GM12878 (cell line): ENCODE measurements at regions not wholly inside any gene's neighbourhood (a gene's known extent, or its start where the extent isn't known, plus 50 kb on each side); places are given as distances from the start of the nearest gene placed in this dataset.
A peak's percentile ranks its signal among the peaks of the same experiment; 100 is the strongest.

ENCODE experiments used
- ATAC-seq: fragments of 200-7000 bp; cut with Tn5 transposase; 3 replicates; pipeline ENCODE4 v1.9.1; 2020; ENCODE audit warnings: mild to moderate bottlenecking, moderate library complexity
- BruUV-seq: library from RNA; stranded (reverse); fragments of 400-500 nt; replicated peaks from 2 replicates; lab custom pipeline; 2021; lab: Mats Ljungman, UMichigan
- CTCF ChIA-PET: fragments of 300-600 bp; sonication (Branson Sonifier 250); formaldehyde crosslinking; extraction: SDS; loops from one replicate; lab custom pipeline; 2021; ENCODE audit warnings: inconsistent platforms; lab: Yijun Ruan, JAX
- POLR2A ChIA-PET: fragments of 350-600 bp; formaldehyde crosslinking; extraction: SDS; loops from one replicate; lab custom pipeline; 2021; ENCODE audit warnings: inconsistent platforms; lab: Charles Lee
- RAD21 ChIA-PET: fragments of 300-600 bp; sonication (Branson Sonifier 250); formaldehyde crosslinking; loops from one replicate; lab custom pipeline; 2023; ENCODE audit warnings: antibody characterized with exemption; ENCODE audit not compliant: unreplicated experiment; lab: Charles Lee
- SMC1A ChIA-PET: fragments of 300-600 bp; sonication (Branson Sonifier 250); formaldehyde crosslinking; loops from one replicate; lab custom pipeline; 2023; ENCODE audit not compliant: unreplicated experiment, uncharacterized antibody; lab: Charles Lee
- DNase-seq: peaks from one replicate; pipeline ENCODE4 v3.0.0-alpha.2; 2011; ENCODE audit warnings: low read depth, low spot score
- FAIRE-seq: peaks from 3 replicates; lab custom pipeline; 2011; peaks lifted over from hg19 to GRCh38; lab: Jason Lieb, UNC
- H2AFZ ChIP-seq: 2 replicates; pipeline ENCODE4 v1.6.0; 2011; ENCODE audit warnings: low read depth, low read length, control low read depth; ENCODE audit not compliant: control insufficient read depth
- H3K27ac ChIP-seq: 2 replicates; pipeline ENCODE4 v1.5.1; 2011; ENCODE audit warnings: control low read depth; ENCODE audit not compliant: control insufficient read depth, insufficient read depth
- H3K27me3 ChIP-seq, 2 experiments: replicated peaks in 1 of 2; 2 replicates each; pipeline versions ENCODE4 v1.6.0 to v1.6.1; 2011; ENCODE audit warnings: low read length in 1 of 2; ENCODE audit not compliant: control insufficient read depth in 2 of 2, insufficient read depth in 2 of 2
- H3K36me3 ChIP-seq, 2 experiments: 2 replicates each; pipeline ENCODE4 v1.5.1; 2011; ENCODE audit warnings: low read length in 1 of 2; ENCODE audit not compliant: control insufficient read depth in 2 of 2, insufficient read depth in 2 of 2
- H3K4me1 ChIP-seq: 2 replicates; pipeline ENCODE4 v1.6.1; 2011; ENCODE audit warnings: mild to moderate bottlenecking, low read length, moderate library complexity, mixed read lengths; ENCODE audit not compliant: control insufficient read depth, insufficient read depth
- H3K4me2 ChIP-seq: 2 replicates; pipeline ENCODE4 v1.6.0; 2011; ENCODE audit warnings: control low read depth; ENCODE audit not compliant: control insufficient read depth, insufficient read depth
- H3K4me3 ChIP-seq: fragments of 200-600 bp; sonication (generic); 2 replicates; pipeline ENCODE4 v1.5.1; 2016
- H3K79me2 ChIP-seq: 2 replicates; pipeline ENCODE4 v1.6.0; 2011; ENCODE audit warnings: low read length; ENCODE audit not compliant: control insufficient read depth, insufficient read depth
- H3K9ac ChIP-seq: 2 replicates; pipeline ENCODE4 v1.8.0; 2011; ENCODE audit warnings: low read length, control low read depth, mixed read lengths; ENCODE audit not compliant: control insufficient read depth, insufficient read depth
- H3K9me3 ChIP-seq: replicated peaks from 3 replicates; pipeline ENCODE4 v1.5.1; 2011; ENCODE audit warnings: mild to moderate bottlenecking, low read length; ENCODE audit not compliant: control insufficient read depth, insufficient read depth
- H4K20me1 ChIP-seq: 2 replicates; pipeline ENCODE4 v1.6.0; 2011; ENCODE audit not compliant: control insufficient read depth, insufficient read depth
- CHD4 ChIP-seq: fragments of 200-600 bp; sonication (generic); IDR thresholded peaks from 2 replicates; pipeline ENCODE4 v1.6.1; 2016; ENCODE audit warnings: mild to moderate bottlenecking
- CREM ChIP-seq: IDR thresholded peaks from 2 replicates; pipeline ENCODE4 v1.6.1; 2014; ENCODE audit warnings: antibody characterized with exemption, low read depth
- HDGF ChIP-seq: fragments of 450-650 bp; IDR thresholded peaks from 2 replicates; pipeline ENCODE4 v1.6.1; 2016; ENCODE audit warnings: antibody characterized with exemption
- MEF2B ChIP-seq: fragments of 450-650 bp; IDR thresholded peaks from 2 replicates; pipeline ENCODE4 v1.6.1; 2018; ENCODE audit warnings: mild to moderate bottlenecking, moderate library complexity; ENCODE audit not compliant: partially characterized antibody, poor library complexity, severe bottlenecking
- NFYA ChIP-seq: IDR thresholded peaks from 2 replicates; pipeline ENCODE4 v1.6.1; 2011; ENCODE audit warnings: low read depth, mild to moderate bottlenecking, low read length, improper control_type of control experiment, borderline replicate concordance
- NR2F1 ChIP-seq: fragments of 450-650 bp; conservative IDR thresholded peaks from 2 replicates; pipeline ENCODE4 v1.6.1; 2017; ENCODE audit warnings: mild to moderate bottlenecking
- PAX8 ChIP-seq: fragments of 450-650 bp; IDR thresholded peaks from 2 replicates; pipeline ENCODE4 v1.6.1; 2017; ENCODE audit warnings: mild to moderate bottlenecking, moderate library complexity
- POLR2AphosphoS5 ChIP-seq: IDR thresholded peaks from 2 replicates; pipeline ENCODE4 v1.6.1; 2011; ENCODE audit warnings: mild to moderate bottlenecking, low read length, inconsistent platforms
- TAF1 ChIP-seq: IDR thresholded peaks from 2 replicates; pipeline ENCODE4 v1.6.1; 2011; ENCODE audit warnings: mild to moderate bottlenecking, low read depth, low read length, borderline replicate concordance
- TCF12 ChIP-seq: IDR thresholded peaks from 2 replicates; pipeline ENCODE4 v1.6.1; 2011; ENCODE audit warnings: low read depth, mild to moderate bottlenecking, low read length
- YBX1 ChIP-seq: fragments of 450-650 bp; IDR thresholded peaks from 2 replicates; pipeline ENCODE4 v1.6.1; 2016; ENCODE audit warnings: antibody characterized with exemption
- ZNF274 ChIP-seq: IDR thresholded peaks from one replicate; pipeline ENCODE4 v1.8.0; 2011; ENCODE audit not compliant: insufficient read length, insufficient read depth
- ZSCAN29 ChIP-seq: fragments of 450-650 bp; IDR thresholded peaks from 2 replicates; pipeline ENCODE4 v1.6.1; 2017; ENCODE audit warnings: mild to moderate bottlenecking, moderate library complexity
- WGBS: methylation state at CpG from one replicate; pipeline ENCODE4 v1.1.6; 2016; ENCODE audit warnings: low lambda C conversion rate; ENCODE audit not compliant: insufficient replicate concordance, insufficient coverage; ENCODE audit errors: missing lambda C conversion rate; 5-methylcytosine and 5-hydroxymethylcytosine counted together
- in situ Hi-C: fragments of 300-500 bp; cut with MboI; formaldehyde crosslinking; loops from 9 replicates; pipeline ENCODE4 v1.14.3; 2018; ENCODE audit warnings: mixed read lengths
- intact Hi-C: fragments of 100-400 bp; cut with micrococcal nuclease; formaldehyde crosslinking; loops from one replicate; pipeline ENCODE4 v1.14.2; 2022; ENCODE audit not compliant: unreplicated experiment
- TF ChIP-seq, protein P1 (sequence below): IDR thresholded peaks from 2 replicates; pipeline ENCODE4 v1.6.1; 2011; ENCODE audit warnings: borderline replicate concordance, low read depth, mild to moderate bottlenecking, moderate library complexity, mixed read lengths, low read length; ENCODE audit not compliant: insufficient read depth; ENCODE audit errors: extremely low read length
- TF ChIP-seq, protein P2 (sequence below): IDR thresholded peaks from 2 replicates; pipeline ENCODE4 v1.6.1; 2012; ENCODE audit warnings: improper control_type of control experiment, low read depth, low read length; ENCODE audit not compliant: insufficient replicate concordance
- TF ChIP-seq, protein P3 (sequence below): fragments of 450-650 bp; formaldehyde crosslinking; IDR thresholded peaks from 2 replicates; pipeline ENCODE4 v1.4.0; 2022; ENCODE audit warnings: mild to moderate bottlenecking, moderate library complexity

DNA sequence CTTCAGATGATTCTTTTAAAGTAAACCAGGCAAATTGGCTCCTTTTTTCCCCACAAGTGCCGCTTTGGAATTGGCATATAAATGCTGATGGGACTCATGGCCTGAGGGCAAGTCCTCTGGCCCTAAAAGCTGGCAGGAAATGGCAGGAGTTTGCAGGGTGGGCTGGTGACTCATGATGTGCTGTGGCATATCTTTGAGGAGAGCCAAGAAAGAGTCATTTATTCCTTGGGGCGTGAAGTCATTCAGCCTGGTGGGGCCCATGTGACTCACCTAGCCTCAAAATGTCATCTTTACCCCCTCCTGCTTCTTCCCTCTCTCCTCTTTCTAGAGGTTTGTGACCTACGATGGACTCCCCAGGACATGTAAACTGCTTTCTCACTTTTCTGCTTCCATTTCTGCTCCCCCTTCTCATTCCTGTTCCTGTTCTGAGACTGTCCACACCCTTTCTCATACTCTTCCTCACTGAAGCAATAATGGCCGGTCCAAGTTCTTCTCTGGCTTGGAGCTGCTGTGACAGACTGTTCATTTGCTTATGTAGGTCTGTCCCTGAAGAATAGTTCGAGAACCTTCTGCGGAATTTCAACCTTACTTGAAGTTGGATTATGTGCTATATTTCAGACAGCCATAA is 326.1 kb downstream of the SATB1 start:
- FAIRE-seq (no peak), DNase-seq (no peak), ATAC-seq (peak; percentile 31; the same call in 1 of the 3 replicates)
- no TSS peak for BruUV-seq
- no peaks in the 10 kb centered on the region for H3K4me1 ChIP-seq
- H3K4me2 ChIP-seq = no peak overlapping the region
- H3K27me3 ChIP-seq = no peaks in the 10 kb centered on the region; a peak in 1 of 4 replicates
- no peak overlapping the region for H3K27ac ChIP-seq
- no peak overlapping the region for H2AFZ ChIP-seq
- 38% methylated on average over 6 of the region's 6 CpGs for WGBS
- in situ Hi-C loops (no loop called here), intact Hi-C loops (no loop called here)
- RAD21 ChIA-PET = no interaction called here
- no peak overlapping the region for H3K4me3 ChIP-seq
- SMC1A ChIA-PET = interaction anchor here (0.8 to 1.2 kb wide), 2 partner anchors 7 to 50 kb away, joined by 3 read pairs; no protein-coding TSS in a partner anchor
- CTCF ChIA-PET = no interaction called here
- no peaks in the 10 kb centered on the region for H4K20me1 ChIP-seq
- no peaks in the 10 kb centered on the region for H3K36me3 ChIP-seq
- H3K9me3 ChIP-seq = peaks cover 2% of the 10 kb centered on the region; the same call in 1 of the 3 replicates
- POLR2A ChIA-PET = no interaction called here
- no peaks in the 10 kb centered on the region for H3K79me2 ChIP-seq
- H3K9ac ChIP-seq = no peak overlapping the region
- no peak for TF ChIP-seq CREM
- TF ChIP-seq, protein P1, sequence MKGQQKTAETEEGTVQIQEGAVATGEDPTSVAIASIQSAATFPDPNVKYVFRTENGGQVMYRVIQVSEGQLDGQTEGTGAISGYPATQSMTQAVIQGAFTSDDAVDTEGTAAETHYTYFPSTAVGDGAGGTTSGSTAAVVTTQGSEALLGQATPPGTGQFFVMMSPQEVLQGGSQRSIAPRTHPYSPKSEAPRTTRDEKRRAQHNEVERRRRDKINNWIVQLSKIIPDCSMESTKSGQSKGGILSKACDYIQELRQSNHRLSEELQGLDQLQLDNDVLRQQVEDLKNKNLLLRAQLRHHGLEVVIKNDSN = no peak
- no peak for TF ChIP-seq ZNF274
- TF ChIP-seq, protein P2, sequence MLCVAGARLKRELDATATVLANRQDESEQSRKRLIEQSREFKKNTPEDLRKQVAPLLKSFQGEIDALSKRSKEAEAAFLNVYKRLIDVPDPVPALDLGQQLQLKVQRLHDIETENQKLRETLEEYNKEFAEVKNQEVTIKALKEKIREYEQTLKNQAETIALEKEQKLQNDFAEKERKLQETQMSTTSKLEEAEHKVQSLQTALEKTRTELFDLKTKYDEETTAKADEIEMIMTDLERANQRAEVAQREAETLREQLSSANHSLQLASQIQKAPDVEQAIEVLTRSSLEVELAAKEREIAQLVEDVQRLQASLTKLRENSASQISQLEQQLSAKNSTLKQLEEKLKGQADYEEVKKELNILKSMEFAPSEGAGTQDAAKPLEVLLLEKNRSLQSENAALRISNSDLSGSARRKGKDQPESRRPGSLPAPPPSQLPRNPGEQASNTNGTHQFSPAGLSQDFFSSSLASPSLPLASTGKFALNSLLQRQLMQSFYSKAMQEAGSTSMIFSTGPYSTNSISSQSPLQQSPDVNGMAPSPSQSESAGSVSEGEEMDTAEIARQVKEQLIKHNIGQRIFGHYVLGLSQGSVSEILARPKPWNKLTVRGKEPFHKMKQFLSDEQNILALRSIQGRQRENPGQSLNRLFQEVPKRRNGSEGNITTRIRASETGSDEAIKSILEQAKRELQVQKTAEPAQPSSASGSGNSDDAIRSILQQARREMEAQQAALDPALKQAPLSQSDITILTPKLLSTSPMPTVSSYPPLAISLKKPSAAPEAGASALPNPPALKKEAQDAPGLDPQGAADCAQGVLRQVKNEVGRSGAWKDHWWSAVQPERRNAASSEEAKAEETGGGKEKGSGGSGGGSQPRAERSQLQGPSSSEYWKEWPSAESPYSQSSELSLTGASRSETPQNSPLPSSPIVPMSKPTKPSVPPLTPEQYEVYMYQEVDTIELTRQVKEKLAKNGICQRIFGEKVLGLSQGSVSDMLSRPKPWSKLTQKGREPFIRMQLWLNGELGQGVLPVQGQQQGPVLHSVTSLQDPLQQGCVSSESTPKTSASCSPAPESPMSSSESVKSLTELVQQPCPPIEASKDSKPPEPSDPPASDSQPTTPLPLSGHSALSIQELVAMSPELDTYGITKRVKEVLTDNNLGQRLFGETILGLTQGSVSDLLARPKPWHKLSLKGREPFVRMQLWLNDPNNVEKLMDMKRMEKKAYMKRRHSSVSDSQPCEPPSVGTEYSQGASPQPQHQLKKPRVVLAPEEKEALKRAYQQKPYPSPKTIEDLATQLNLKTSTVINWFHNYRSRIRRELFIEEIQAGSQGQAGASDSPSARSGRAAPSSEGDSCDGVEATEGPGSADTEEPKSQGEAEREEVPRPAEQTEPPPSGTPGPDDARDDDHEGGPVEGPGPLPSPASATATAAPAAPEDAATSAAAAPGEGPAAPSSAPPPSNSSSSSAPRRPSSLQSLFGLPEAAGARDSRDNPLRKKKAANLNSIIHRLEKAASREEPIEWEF = no peak
- TF ChIP-seq YBX1 = no peak
- no peak for TF ChIP-seq TCF12
- TF ChIP-seq HDGF = no peak
- TF ChIP-seq CHD4 = no peak
- no peak for TF ChIP-seq NFYA
- no peak for TF ChIP-seq MEF2B
- TF ChIP-seq NR2F1 = no peak
- no peak for TF ChIP-seq ZSCAN29
- no peak for TF ChIP-seq PAX8
- TF ChIP-seq POLR2AphosphoS5 = no peak
- TF ChIP-seq, protein P3, sequence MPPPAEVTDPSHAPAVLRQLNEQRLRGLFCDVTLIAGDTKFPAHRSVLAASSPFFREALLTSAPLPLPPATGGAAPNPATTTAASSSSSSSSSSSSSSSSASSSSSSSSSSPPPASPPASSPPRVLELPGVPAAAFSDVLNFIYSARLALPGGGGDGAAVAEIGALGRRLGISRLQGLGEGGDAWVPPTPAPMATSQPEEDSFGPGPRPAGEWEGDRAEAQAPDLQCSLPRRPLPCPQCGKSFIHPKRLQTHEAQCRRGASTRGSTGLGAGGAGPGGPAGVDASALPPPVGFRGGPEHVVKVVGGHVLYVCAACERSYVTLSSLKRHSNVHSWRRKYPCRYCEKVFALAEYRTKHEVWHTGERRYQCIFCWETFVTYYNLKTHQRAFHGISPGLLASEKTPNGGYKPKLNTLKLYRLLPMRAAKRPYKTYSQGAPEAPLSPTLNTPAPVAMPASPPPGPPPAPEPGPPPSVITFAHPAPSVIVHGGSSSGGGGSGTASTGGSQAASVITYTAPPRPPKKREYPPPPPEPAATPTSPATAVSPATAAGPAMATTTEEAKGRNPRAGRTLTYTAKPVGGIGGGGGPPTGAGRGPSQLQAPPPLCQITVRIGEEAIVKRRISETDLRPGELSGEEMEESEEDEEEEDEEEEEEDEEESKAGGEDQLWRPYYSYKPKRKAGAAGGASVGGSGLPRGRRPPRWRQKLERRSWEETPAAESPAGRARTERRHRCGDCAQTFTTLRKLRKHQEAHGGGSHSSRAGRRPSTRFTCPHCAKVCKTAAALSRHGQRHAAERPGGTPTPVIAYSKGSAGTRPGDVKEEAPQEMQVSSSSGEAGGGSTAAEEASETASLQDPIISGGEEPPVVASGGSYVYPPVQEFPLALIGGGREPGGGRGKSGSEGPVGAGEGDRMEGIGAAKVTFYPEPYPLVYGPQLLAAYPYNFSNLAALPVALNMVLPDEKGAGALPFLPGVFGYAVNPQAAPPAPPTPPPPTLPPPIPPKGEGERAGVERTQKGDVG (CRISPR knock-in tag) = no peak
- TF ChIP-seq TAF1 = no peak
